Activated CD4-positive, alpha-beta memory T cell treated with anti-CD3 and anti-CD28 coated beads for 36 hours (primary cell): ENCODE measurements at regions not wholly inside any gene's neighbourhood (a gene's known extent, or its start where the extent isn't known, plus 50 kb on each side); places are given as distances from the start of the nearest gene placed in this dataset.

ENCODE experiments used
- CTCF ChIA-PET: fragments of 350-600 bp; sonication (Branson Sonifier 250); formaldehyde crosslinking; loops from one replicate; lab custom pipeline; 2021; ENCODE audit warnings: antibody characterized with exemption, inconsistent platforms; lab: Charles Lee
- POLR2A ChIA-PET: fragments of 350-600 bp; sonication (Branson Sonifier 250); formaldehyde crosslinking; loops from one replicate; lab custom pipeline; 2021; ENCODE audit warnings: antibody characterized with exemption; lab: Charles Lee
- DNase-seq: peaks from one replicate; pipeline ENCODE4 v3.0.0-alpha.2; 2020
- H3K27ac Mint-ChIP-seq: one replicate; pipeline ENCODE4 v1.8.0; 2021; ENCODE audit warnings: mixed read lengths
- H3K27me3 Mint-ChIP-seq: one replicate; pipeline ENCODE4 v1.8.0; 2021; ENCODE audit warnings: mixed read lengths
- H3K36me3 Mint-ChIP-seq: one replicate; pipeline ENCODE4 v1.8.0; 2021; ENCODE audit warnings: mixed read lengths
- H3K4me1 Mint-ChIP-seq: one replicate; pipeline ENCODE4 v1.8.0; 2021; ENCODE audit warnings: low read depth, mixed read lengths
- H3K4me3 Mint-ChIP-seq: one replicate; pipeline ENCODE4 v1.8.0; 2021; ENCODE audit warnings: mild to moderate bottlenecking, mixed read lengths
- H3K9me3 Mint-ChIP-seq: one replicate; pipeline ENCODE4 v1.8.0; 2021; ENCODE audit warnings: mixed read lengths
- intact Hi-C: fragments of 100-400 bp; cut with micrococcal nuclease; formaldehyde crosslinking; loops from one replicate; pipeline ENCODE4 v1.15.1; 2023

DNA sequence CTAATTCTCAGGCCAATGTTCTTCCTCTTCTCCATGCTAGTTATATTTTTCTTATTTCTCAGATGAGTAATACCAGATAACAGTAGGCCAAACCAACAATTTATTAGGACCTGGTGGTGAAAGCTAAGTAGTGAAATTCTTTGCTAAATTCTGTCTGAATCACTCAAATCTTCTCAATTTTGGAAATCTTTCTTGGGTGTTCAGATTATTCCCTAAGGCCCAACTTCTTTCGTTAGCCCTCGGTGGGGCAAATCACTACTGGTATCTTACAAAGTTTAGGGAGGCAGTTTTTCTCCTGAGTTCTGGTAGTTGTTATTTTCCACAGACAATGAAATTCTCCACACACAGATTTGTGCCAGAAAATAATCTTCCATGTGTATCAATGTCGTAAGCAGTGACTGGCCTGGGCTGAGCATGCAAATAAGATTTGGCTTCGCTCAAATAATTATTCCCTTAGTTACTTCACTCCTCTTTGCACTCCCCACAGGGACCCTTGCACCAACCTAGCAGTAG, 443.5 kb upstream of the SLC14A2 start:
- intact Hi-C loops, result no loop called here
- CTCF ChIA-PET, result interaction anchor here (0.6 kb wide), 1 partner anchor 720 kb away, joined by 3 read pairs; no protein-coding TSS in a partner anchor
- no peaks in the 10 kb centered on the region for H3K9me3 Mint-ChIP-seq

DNA sequence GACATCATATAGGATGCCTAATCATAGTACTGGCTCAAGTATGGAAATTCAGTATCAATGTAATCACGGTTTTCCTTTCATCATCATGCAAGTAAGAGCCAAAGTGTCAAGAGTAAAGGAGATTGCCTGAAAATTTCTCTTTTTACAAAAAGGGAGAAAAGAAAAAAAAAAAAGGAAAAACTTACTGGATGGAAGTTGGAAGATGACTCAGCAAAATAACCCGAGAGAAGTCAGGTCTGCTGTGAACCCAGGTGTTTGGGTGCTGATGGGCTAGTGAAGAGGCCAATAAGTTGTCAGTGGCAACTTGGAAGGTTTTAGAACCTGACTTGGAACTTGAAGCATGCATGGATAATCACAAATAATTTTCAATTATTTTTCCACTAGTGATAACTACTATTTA, 441.9 kb upstream of the SLC14A2 start:
- Mint-ChIP-seq H3K4me1 (no peaks in the 10 kb centered on the region), H3K36me3 (no peaks in the 10 kb centered on the region), H3K9me3 (no peaks in the 10 kb centered on the region), H3K4me3 (no peak overlapping the region), H3K27me3 (peaks cover 4% of the 10 kb centered on the region), H3K27ac (no peak overlapping the region)
- POLR2A ChIA-PET, result no interaction called here
- CTCF ChIA-PET, result interaction anchor here (1.3 kb wide), 1 partner anchor 40 kb away, joined by 4 read pairs; no protein-coding TSS in a partner anchor
- DNase-seq, result no peak
- intact Hi-C loops, result no loop called here

More for the DNA sequence above, 443.5 kb upstream of the SLC14A2 start:
- Mint-ChIP-seq H3K4me3 (no peak overlapping the region), H3K36me3 (no peaks in the 10 kb centered on the region), H3K4me1 (no peaks in the 10 kb centered on the region), H3K27me3 (no peaks in the 10 kb centered on the region), H3K27ac (no peak overlapping the region)
- DNase-seq, result no peak
- POLR2A ChIA-PET, result no interaction called here

DNA sequence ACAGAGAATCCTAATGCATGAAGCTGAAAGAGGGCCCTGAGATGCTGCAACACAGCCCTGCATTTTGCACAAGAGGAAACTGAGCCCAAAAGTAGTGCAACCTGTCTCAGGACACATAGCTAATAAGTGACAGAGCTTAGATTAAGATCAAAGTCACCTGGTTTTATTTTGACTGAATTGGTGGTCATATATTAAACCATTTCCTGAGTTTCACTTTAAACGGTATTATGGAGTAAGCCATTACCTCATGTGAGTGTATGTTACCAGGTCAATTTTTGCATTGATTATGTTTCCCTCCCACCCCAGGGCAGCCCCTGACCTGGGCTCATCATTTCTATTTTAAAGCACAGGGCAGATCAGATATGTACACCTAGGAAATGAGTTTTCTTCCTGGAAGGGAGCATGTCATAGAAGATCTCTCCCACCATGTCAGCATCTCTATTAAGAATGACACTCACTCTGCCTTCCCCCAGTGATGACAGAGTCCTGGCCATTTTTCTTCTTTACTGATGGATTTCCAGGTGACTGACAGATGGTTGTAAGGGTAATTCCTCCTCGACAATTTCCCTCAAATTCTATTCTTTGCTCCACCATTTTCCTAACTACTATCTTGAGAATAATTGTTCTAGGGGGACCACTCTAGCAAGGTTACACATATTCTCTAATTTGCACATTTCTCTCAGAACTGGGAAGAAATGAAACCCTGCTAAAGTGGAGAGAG, 441.3 kb upstream of the SLC14A2 start:
- intact Hi-C loops, result no loop called here
- DNase-seq, result no peak
- ChIA-PET POLR2A (no interaction called here), CTCF (no interaction called here)
- H3K9me3 Mint-ChIP-seq, result no peaks in the 10 kb centered on the region
- no peaks in the 10 kb centered on the region for H3K4me1 Mint-ChIP-seq
- H3K4me3 Mint-ChIP-seq, result no peak overlapping the region
- no peak overlapping the region for H3K27ac Mint-ChIP-seq
- peaks cover 4% of the 10 kb centered on the region for H3K27me3 Mint-ChIP-seq
- H3K36me3 Mint-ChIP-seq, result no peaks in the 10 kb centered on the region

DNA sequence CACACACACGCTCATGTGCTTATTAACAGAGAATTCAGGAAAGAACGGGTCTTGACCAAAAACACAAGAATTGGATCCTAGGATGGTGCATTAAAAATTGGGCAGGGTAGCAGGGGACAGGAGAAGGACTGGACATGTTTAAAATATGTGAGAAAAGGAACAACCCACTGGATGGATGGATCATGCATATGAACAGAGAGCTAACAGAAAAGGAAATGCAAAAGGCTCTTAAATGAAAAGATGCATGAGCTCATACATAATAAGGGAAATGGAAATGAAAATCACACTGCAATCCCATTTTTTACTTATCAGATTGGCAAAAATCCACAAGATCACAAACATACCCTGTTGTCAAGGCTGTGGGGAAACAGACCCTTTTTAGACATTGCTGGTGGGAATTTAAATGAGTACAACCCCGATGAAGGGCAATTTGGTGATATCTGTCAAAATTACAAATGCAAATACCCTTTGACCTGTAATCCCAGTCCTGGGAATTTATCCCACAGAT, 440.6 kb upstream of the SLC14A2 start:
- CTCF ChIA-PET, result no interaction called here
- intact Hi-C loops, result no loop called here
- Mint-ChIP-seq H3K4me1 (no peaks in the 10 kb centered on the region), H3K27ac (no peak overlapping the region), H3K36me3 (no peaks in the 10 kb centered on the region), H3K4me3 (no peak overlapping the region), H3K9me3 (no peaks in the 10 kb centered on the region), H3K27me3 (peaks cover 4% of the 10 kb centered on the region)
- no peak for DNase-seq
- POLR2A ChIA-PET, result no interaction called here

DNA sequence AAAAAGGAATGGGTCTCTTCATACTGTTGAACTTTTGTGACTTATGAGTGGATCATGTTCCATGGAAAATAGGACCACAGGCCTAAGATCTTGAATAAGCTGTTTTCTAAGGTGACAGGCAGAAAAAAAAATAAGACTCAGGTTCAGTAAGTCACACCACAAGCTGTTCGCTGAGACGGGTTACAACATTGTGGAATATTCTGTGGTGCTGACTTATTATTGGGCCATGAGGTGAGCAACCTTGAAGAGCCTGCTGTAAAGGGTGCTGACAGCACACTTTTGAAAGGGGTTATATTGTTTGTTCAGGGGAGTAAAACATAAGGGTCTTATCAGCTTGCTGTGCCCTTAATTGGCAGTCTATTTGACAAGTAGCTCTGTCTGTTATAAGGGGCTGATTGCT, 439.8 kb upstream of the SLC14A2 start:
- Mint-ChIP-seq H3K4me3 (no peak overlapping the region), H3K27me3 (peaks cover 4% of the 10 kb centered on the region), H3K27ac (no peak overlapping the region), H3K4me1 (no peaks in the 10 kb centered on the region), H3K9me3 (no peaks in the 10 kb centered on the region), H3K36me3 (no peaks in the 10 kb centered on the region)
- ChIA-PET POLR2A (no interaction called here), CTCF (no interaction called here)
- intact Hi-C loops, result no loop called here
- DNase-seq, result no peak

DNA sequence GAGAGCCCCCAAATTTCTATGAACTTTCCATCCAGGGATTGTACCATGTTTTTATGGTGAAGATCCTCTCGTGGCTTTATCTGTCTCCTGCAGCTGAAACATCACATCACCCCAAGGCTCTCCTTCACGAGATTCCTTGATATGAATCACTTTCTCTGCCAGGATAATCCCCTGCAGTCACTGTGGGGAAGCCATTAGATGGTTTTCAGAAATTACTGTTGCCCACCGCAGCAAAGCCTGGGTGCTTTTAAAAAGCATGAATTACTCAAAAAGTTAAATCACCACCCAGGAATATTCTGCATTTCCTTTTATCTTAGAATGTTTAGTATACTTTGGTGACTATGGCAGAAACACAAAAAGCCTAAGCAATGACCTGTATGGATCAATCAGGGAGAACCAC, 428.4 kb upstream of the SLC14A2 start:
- ChIA-PET POLR2A (no interaction called here), CTCF (no interaction called here)
- Mint-ChIP-seq H3K27ac (no peak overlapping the region), H3K9me3 (no peaks in the 10 kb centered on the region), H3K27me3 (no peaks in the 10 kb centered on the region), H3K4me1 (no peaks in the 10 kb centered on the region), H3K4me3 (no peak overlapping the region), H3K36me3 (no peaks in the 10 kb centered on the region)
- intact Hi-C loops, result no loop called here
- no peak for DNase-seq

DNA sequence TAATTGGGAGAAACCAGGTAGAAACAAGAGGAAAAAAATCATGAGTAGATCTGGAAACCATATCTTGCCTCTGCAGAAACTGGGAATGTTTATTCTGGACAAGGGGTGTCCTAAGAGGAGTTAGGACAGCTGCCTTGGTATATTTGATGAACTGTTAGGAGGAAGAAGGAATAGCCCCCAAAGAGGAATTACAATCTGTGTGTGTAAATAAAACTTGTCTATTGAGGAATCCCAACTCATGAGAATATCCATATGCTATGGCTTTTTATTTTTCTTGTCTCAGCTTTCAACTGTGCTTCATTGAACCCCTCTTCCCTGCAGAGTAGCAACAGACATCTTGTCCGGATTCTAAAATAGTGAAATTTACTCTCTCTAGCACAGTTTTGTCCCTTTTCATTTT, 423.5 kb upstream of the SLC14A2 start:
- ChIA-PET CTCF (no interaction called here), POLR2A (no interaction called here)
- intact Hi-C loops, result no loop called here
- DNase-seq, result no peak
- H3K27me3 Mint-ChIP-seq, result peaks cover 10% of the 10 kb centered on the region
- no peak overlapping the region for H3K27ac Mint-ChIP-seq
- H3K4me1 Mint-ChIP-seq, result peaks cover 3% of the 10 kb centered on the region
- no peak overlapping the region for H3K4me3 Mint-ChIP-seq
- no peaks in the 10 kb centered on the region for H3K9me3 Mint-ChIP-seq
- no peaks in the 10 kb centered on the region for H3K36me3 Mint-ChIP-seq

DNA sequence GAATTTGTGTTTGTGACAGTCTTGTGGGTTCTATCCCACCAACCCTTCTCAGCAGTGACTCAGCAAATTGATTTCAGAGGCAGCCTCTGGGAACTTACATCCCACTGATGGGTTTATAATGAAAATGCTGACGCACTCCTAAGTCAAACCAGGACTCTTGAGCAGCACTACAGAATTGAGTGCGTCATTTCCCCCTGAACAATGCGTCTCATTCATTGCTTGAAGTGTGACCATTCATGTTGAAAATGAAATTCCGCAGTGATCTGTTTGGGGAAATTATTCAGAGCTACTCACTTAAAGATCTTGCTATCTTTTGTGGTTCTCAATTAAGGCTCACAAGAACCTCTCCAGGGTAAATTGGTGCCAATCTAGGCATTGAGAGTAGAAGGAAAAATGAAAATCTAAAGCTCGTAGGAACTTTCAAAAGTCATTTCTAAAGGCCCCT, 417.7 kb upstream of the SLC14A2 start:
- Mint-ChIP-seq H3K36me3 (no peaks in the 10 kb centered on the region), H3K27me3 (peaks cover 21% of the 10 kb centered on the region), H3K9me3 (no peaks in the 10 kb centered on the region), H3K27ac (no peak overlapping the region), H3K4me1 (peaks cover 9% of the 10 kb centered on the region), H3K4me3 (no peak overlapping the region)
- DNase-seq, result peak; percentile 60
- ChIA-PET POLR2A (interaction anchor here (0.6 kb wide), 1 partner anchor 472 kb away, joined by 3 read pairs; no protein-coding TSS in a partner anchor), CTCF (interaction anchor here (0.6 to 1.0 kb wide), 2 partner anchors 16 to 305 kb away, joined by 3 to 6 read pairs; no protein-coding TSS in a partner anchor)
- intact Hi-C loops, result loop anchor here (1.0 to 5.0 kb wide), 7 partner anchors 28 to 840 kb away; partner anchors contain the start of gene SETBP1

DNA sequence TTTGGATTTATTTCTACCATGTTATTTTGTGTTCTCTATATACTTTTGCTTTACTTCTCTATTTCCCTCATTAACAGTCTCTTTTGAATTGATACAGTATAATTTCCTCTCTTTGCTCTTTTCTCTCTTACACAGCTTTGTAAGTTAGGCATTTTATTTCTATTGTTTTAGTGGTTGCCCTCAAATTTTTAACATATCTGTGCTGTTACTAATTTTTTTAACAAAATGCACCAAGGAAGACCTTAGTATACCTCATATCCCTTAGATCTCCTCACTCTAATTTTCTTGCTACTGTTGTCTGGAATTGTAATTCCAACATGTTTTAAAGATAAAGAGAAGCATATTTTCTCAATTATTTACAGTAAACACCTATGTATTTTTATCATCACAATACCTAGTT, 416.8 kb upstream of the SLC14A2 start:
- Mint-ChIP-seq H3K36me3 (no peaks in the 10 kb centered on the region), H3K27ac (no peak overlapping the region), H3K9me3 (no peaks in the 10 kb centered on the region), H3K4me1 (peaks cover 9% of the 10 kb centered on the region), H3K4me3 (no peak overlapping the region), H3K27me3 (peaks cover 22% of the 10 kb centered on the region)
- intact Hi-C loops, result loop anchor here (5.0 kb wide), 3 partner anchors 204 to 841 kb away; partner anchors contain the start of gene SETBP1
- CTCF ChIA-PET, result interaction anchor here (2.1 kb wide), 1 partner anchor 15 kb away, joined by 5 read pairs; no protein-coding TSS in a partner anchor
- DNase-seq, result no peak
- POLR2A ChIA-PET, result no interaction called here

DNA sequence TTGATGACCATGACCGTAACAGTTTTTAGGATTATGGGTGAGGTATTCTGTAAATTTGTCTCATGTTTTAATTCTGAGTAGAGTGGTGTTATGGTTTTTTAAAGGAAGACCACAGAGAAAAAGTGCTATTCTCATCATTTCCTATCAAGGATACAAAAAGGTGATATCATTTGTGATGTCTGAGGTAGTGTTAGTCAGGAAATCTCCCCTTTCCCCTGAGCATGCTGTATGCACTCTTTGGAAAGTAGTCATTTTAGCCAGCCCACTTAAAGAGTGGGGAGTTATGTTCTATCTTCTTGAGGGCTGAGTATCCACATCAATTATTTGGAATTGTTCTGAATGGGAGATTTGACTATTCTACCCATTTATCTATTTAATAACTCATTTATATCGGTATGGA, 414.2 kb upstream of the SLC14A2 start:
- POLR2A ChIA-PET, result no interaction called here
- CTCF ChIA-PET, result no interaction called here

DNA sequence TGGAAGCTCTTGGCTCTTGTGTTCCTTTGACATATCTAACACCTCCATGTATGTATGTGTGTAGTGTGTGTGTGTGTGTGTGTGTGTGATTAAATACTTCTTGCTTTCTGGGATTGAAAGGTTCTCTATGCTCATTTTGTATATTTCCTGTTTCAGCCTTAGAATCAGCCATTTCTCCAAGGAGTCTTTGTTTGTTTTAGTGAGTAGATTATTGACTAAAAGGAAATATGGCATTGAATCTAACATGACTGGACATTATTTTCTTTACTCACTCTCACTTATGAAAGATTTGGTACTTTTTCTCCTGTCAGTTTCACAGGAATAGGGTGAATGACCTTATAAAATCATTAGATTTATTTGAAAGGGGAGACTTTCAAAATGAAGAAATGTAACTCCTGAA, 413.8 kb upstream of the SLC14A2 start:
- no peak overlapping the region for H3K4me3 Mint-ChIP-seq
- DNase-seq, result no peak
- CTCF ChIA-PET, result no interaction called here
- H3K9me3 Mint-ChIP-seq, result no peaks in the 10 kb centered on the region
- no peaks in the 10 kb centered on the region for H3K36me3 Mint-ChIP-seq
- H3K4me1 Mint-ChIP-seq, result peaks cover 9% of the 10 kb centered on the region
- H3K27ac Mint-ChIP-seq, result no peak overlapping the region
- H3K27me3 Mint-ChIP-seq, result peaks cover 17% of the 10 kb centered on the region
- POLR2A ChIA-PET, result no interaction called here
- intact Hi-C loops, result no loop called here

More for the DNA sequence above, 414.2 kb upstream of the SLC14A2 start:
- no peak for DNase-seq
- H3K4me3 Mint-ChIP-seq, result no peak overlapping the region
- H3K9me3 Mint-ChIP-seq, result no peaks in the 10 kb centered on the region
- no peak overlapping the region for H3K27ac Mint-ChIP-seq
- intact Hi-C loops, result no loop called here
- H3K36me3 Mint-ChIP-seq, result no peaks in the 10 kb centered on the region
- peaks cover 19% of the 10 kb centered on the region for H3K27me3 Mint-ChIP-seq
- peaks cover 9% of the 10 kb centered on the region for H3K4me1 Mint-ChIP-seq

DNA sequence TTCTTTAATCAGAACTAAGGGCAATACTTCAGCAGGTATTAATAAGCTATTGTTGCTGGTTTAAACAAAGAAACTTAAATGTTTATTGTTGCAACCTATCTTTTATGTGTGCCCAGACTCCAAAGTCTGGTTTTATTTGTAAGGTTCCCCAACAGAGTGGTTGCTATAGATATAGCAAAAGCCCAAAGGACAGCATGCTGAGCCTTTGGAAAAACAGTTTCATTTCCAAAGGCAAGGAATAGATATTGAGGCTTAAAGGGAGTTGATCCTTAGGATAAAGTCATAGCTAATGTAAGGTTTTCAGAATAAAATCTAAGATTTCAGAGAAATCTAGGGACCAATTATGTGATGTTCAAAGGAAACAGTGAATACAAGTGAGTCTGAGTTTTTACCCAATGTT, 413.2 kb upstream of the SLC14A2 start:
- intact Hi-C loops, result no loop called here
- Mint-ChIP-seq H3K36me3 (no peaks in the 10 kb centered on the region), H3K9me3 (no peaks in the 10 kb centered on the region), H3K27me3 (peaks cover 14% of the 10 kb centered on the region), H3K4me1 (peaks cover 6% of the 10 kb centered on the region), H3K27ac (no peak overlapping the region), H3K4me3 (no peak overlapping the region)
- DNase-seq, result no peak
- CTCF ChIA-PET, result no interaction called here
- POLR2A ChIA-PET, result no interaction called here
